K562 (cell line): ENCODE measurements at regions not wholly inside any gene's neighbourhood (a gene's known extent, or its start where the extent isn't known, plus 50 kb on each side); places are given as distances from the start of the nearest gene placed in this dataset.

Source experiments
- ATAC-seq: fragments of 200-7000 bp; cut with Tn5 transposase; 3 replicates; pipeline ENCODE4 v1.9.1; 2020; ENCODE audit warnings: moderate library complexity
- BruUV-seq: library from RNA; stranded (reverse); fragments of 400-500 nt; replicated peaks from 2 replicates; lab custom pipeline; 2021; lab: Mats Ljungman, UMichigan
- CTCF ChIA-PET: fragments of 300-600 bp; formaldehyde crosslinking; extraction: SDS; loops from one replicate; lab custom pipeline; 2021; ENCODE audit warnings: low intra/inter-chr PET ratio; lab: Yijun Ruan, JAX
- POLR2A ChIA-PET: fragments of 300-600, 350-650 bp; sonication (Branson Sonifier 250); formaldehyde crosslinking; extraction: SDS; loops from one replicate; lab custom pipeline; 2021; ENCODE audit warnings: antibody characterized with exemption, inconsistent platforms; lab: Yijun Ruan, JAX
- DNase-seq, 4 experiments: peaks; one replicate each; pipeline versions ENCODE4 v3.0.0 to v3.0.0-alpha.2; 2011 to 2018; ENCODE audit warnings: low spot score in 3 of 4, mixed read lengths in 3 of 4; ENCODE audit errors: extremely low read depth in 1 of 4
- FAIRE-seq: peaks from 2 replicates; lab custom pipeline; 2011; peaks lifted over from hg19 to GRCh38; lab: Jason Lieb, UNC
- H2AFZ ChIP-seq: 2 replicates; pipeline ENCODE4 v1.6.0; 2011; ENCODE audit warnings: low read depth, low read length, control low read depth, inconsistent platforms
- H3K27ac ChIP-seq: fragments of 200-600 bp; 3 replicates; pipeline ENCODE4 v1.8.0; 2011; ENCODE audit warnings: low read depth, mild to moderate bottlenecking, control low read depth, inconsistent platforms, low read length, moderate library complexity, mixed read lengths; ENCODE audit errors: extremely low read depth
- H3K27me3 ChIP-seq, 2 experiments: fragments of 300-600 bp in 1 of 2; 2 replicates in 1 of 2; 3 replicates in 1 of 2; pipeline versions ENCODE4 v1.6.0 to v1.8.0; 2011; ENCODE audit warnings: inconsistent platforms in 2 of 2, low read length in 2 of 2, mild to moderate bottlenecking in 1 of 2, mixed read lengths in 1 of 2, moderate library complexity in 1 of 2; ENCODE audit not compliant: control insufficient read depth in 2 of 2, insufficient read depth in 2 of 2
- H3K36me3 ChIP-seq: fragments of 300-600 bp; 3 replicates; pipeline ENCODE4 v1.8.0; 2011; ENCODE audit warnings: mild to moderate bottlenecking, low read length, inconsistent platforms; ENCODE audit not compliant: control insufficient read depth, insufficient read depth
- H3K4me1 ChIP-seq, 2 experiments: fragments of 200-600 bp in 1 of 2; replicated peaks in 1 of 2; 2 replicates in 1 of 2; 3 replicates in 1 of 2; pipeline versions ENCODE4 v1.5.1 to v1.8.0; 2011; ENCODE audit warnings: inconsistent platforms in 2 of 2, low read length in 2 of 2, mild to moderate bottlenecking in 1 of 2, mixed read lengths in 1 of 2, moderate library complexity in 1 of 2; ENCODE audit not compliant: control insufficient read depth in 2 of 2, insufficient read depth in 2 of 2
- H3K4me2 ChIP-seq: 2 replicates; pipeline ENCODE4 v1.6.1; 2011; ENCODE audit warnings: low read length, control low read depth, inconsistent platforms, mixed read lengths; ENCODE audit not compliant: insufficient read depth
- H3K4me3 ChIP-seq: fragments of 200-600 bp; sonication (generic), shearing (Covaris generic); 2 replicates; pipeline ENCODE4 v1.5.1; 2016; ENCODE audit warnings: control low read depth, inconsistent platforms
- H3K79me2 ChIP-seq: fragments of 200-600 bp; 3 replicates; pipeline ENCODE4 v1.8.0; 2011; ENCODE audit warnings: low read length, inconsistent platforms; ENCODE audit not compliant: control insufficient read depth, insufficient read depth
- H3K9ac ChIP-seq, 2 experiments: 2 replicates each; pipeline versions ENCODE4 v1.6.0 to v1.6.1; 2011; ENCODE audit warnings: low read depth in 2 of 2, low read length in 2 of 2, control low read depth in 1 of 2, inconsistent platforms in 1 of 2, mild to moderate bottlenecking in 1 of 2, mixed read lengths in 1 of 2; ENCODE audit not compliant: insufficient read depth in 1 of 2
- H3K9me1 ChIP-seq: one replicate; pipeline ENCODE4 v1.6.0; 2011; ENCODE audit warnings: inconsistent platforms, mild to moderate bottlenecking, low read length, moderate library complexity; ENCODE audit not compliant: control insufficient read depth, insufficient read depth
- H3K9me3 ChIP-seq: replicated peaks from 2 replicates; pipeline ENCODE4 v1.5.1; 2011; ENCODE audit warnings: low read depth, low read length, inconsistent platforms; ENCODE audit not compliant: control insufficient read depth, insufficient read depth
- H4K20me1 ChIP-seq: replicated peaks from 2 replicates; pipeline ENCODE4 v1.6.1; 2011; ENCODE audit warnings: low read length, inconsistent platforms, mixed read lengths; ENCODE audit not compliant: control insufficient read depth, insufficient read depth
- HNRNPUL1 ChIP-seq: fragments of 200-400 bp; formaldehyde crosslinking; IDR thresholded peaks from 2 replicates; pipeline ENCODE4 v1.6.1; 2017; ENCODE audit warnings: low read length
- JUND ChIP-seq, 2 experiments: IDR thresholded peaks; 2 replicates in 1 of 2; 3 replicates in 1 of 2; pipeline ENCODE4 v1.6.1; 2011; ENCODE audit warnings: borderline replicate concordance in 2 of 2, low read depth in 2 of 2, low read length in 2 of 2, improper control_type of control experiment in 1 of 2, missing biosample characterization in 1 of 2, missing genetic modification characterization in 1 of 2, missing genetic modification reagents in 1 of 2
- KHSRP ChIP-seq: fragments of 450-650 bp; IDR thresholded peaks from 2 replicates; pipeline ENCODE4 v1.6.1; 2017
- MCM5 ChIP-seq: fragments of 450-650 bp; IDR thresholded peaks from 2 replicates; pipeline ENCODE4 v1.6.1; 2016; ENCODE audit warnings: low read depth
- RFX1 ChIP-seq: fragments of 450-650 bp; IDR thresholded peaks from 2 replicates; pipeline ENCODE4 v1.6.1; 2016; ENCODE audit warnings: mild to moderate bottlenecking, moderate library complexity
- ZNF75A ChIP-seq: fragments of 450-650 bp; formaldehyde crosslinking; IDR thresholded peaks from 2 replicates; pipeline ENCODE4 v1.4.0; 2020; ENCODE audit warnings: mild to moderate bottlenecking
- WGBS: fragments of 100-300 bp; shearing (Covaris generic); methylation state at CpG from one replicate; pipeline ENCODE4 v1.1.6; 2016; ENCODE audit warnings: low coverage, mixed read lengths; ENCODE audit not compliant: insufficient coverage; ENCODE audit errors: missing lambda C conversion rate; 5-methylcytosine and 5-hydroxymethylcytosine counted together
- in situ Hi-C: fragments of 300-500 bp; cut with MboI; formaldehyde crosslinking; loops from 4 replicates; pipeline ENCODE4 v1.15.0; 2018; ENCODE audit warnings: inconsistent platforms, mixed read lengths
- intact Hi-C: fragments of 100-400 bp; cut with micrococcal nuclease; formaldehyde crosslinking; loops from 2 replicates; pipeline ENCODE4 v1.14.2; 2022
- TF ChIP-seq, protein P1 (sequence below), 2 experiments: fragments of 450-650 bp in 1 of 2; IDR thresholded peaks; 2 replicates each; pipeline ENCODE4 v1.6.1; 2011 to 2017; ENCODE audit warnings: low read depth in 2 of 2, antibody characterized with exemption in 1 of 2, borderline replicate concordance in 1 of 2, low read length in 1 of 2, mild to moderate bottlenecking in 1 of 2, mixed read lengths in 1 of 2; ENCODE audit not compliant: control insufficient read depth in 1 of 2
- TF ChIP-seq, protein P2 (sequence below): fragments of 450-650 bp; formaldehyde crosslinking; IDR thresholded peaks from 2 replicates; pipeline ENCODE4 v1.4.0; 2020; ENCODE audit warnings: mild to moderate bottlenecking, moderate library complexity
- TF ChIP-seq, protein P3 (sequence below): fragments of 450-650 bp; IDR thresholded peaks from 2 replicates; pipeline ENCODE4 v1.6.1; 2014; ENCODE audit warnings: low read depth, mild to moderate bottlenecking, moderate library complexity, borderline replicate concordance

DNA sequence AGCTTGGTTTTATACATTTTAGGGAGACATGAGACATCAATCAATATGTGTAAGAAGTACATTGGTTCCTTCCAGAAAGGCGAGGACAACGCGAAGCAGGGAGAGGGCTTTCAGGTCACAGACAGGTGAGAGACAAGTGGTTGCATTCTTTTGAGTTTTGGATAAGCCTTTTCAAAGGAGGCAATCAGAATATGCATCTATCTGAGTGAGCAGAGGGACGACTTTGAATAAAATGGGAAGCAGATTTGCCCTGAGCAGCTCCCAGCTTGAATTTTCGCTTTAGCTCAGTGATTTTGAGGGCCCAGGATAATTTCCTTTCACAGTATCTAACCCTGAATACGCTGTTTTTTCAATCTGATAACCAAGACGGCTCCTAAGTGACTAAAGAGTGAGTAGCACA is 82.5 kb upstream of the MYO3A start:
- FAIRE-seq = no peak
- no peaks in the 10 kb centered on the region for H3K79me2 ChIP-seq
- H4K20me1 ChIP-seq = no peaks in the 10 kb centered on the region
- H3K9me3 ChIP-seq = no peaks in the 10 kb centered on the region
- ATAC-seq = no peak
- no peak overlapping the region for H3K9ac ChIP-seq
- in situ Hi-C loops = no loop called here
- DNase-seq = no peak
- no peak for TF ChIP-seq MCM5
- no peak overlapping the region for H2AFZ ChIP-seq
- ChIA-PET POLR2A (no interaction called here), CTCF (no interaction called here)
- WGBS = 0% methylated on average over 7 of the region's 7 CpGs
- H3K4me1 ChIP-seq = no peaks in the 10 kb centered on the region
- H3K4me2 ChIP-seq = no peak overlapping the region
- no peaks in the 10 kb centered on the region for H3K36me3 ChIP-seq
- H3K27me3 ChIP-seq = 0 out of 5 replicates have a peak, but pooled peaks cover 0 to 4% of the 10 kb centered on the region in 2 experiments
- BruUV-seq = no TSS peak
- H3K27ac ChIP-seq = no peak overlapping the region
- intact Hi-C loops = no loop called here
- H3K4me3 ChIP-seq = no peak overlapping the region
- no peaks in the 10 kb centered on the region for H3K9me1 ChIP-seq

DNA sequence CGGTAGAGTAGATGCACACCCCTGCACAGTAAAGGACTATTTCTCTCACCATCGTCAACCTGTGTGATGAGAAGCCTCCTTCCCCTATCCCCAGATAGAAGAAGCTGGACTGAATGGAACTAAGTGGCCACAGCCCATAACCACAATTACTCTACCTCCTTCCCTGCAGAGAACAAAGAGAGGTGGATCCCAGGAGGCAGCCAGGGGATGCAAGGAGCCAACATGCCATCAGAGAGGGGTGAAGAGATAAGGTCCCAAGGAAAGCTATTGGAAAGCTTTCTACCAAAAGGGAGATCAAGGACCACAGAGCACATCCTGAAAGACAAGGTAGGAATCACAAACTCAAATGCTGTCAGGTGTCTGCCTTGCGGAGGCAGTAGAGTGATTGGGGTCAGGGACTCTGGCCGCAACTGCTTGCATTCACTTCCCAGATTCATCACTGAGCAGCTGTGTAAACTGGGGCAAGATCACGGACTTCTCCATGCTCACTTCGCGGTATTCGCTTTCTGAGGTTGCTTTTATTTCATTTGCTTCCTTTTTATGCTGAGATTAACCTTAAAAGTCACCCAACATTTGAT is 81.6 kb upstream of the MYO3A start:
- Histone ChIP-seq H3K4me2 (no peak overlapping the region), H3K9me3 (no peaks in the 10 kb centered on the region), H3K36me3 (no peaks in the 10 kb centered on the region), H3K9me1 (no peaks in the 10 kb centered on the region), H3K4me3 (no peak overlapping the region), H3K27me3 (0 out of 5 replicates have a peak, but pooled peaks cover 0 to 4% of the 10 kb centered on the region in 2 experiments), H2AFZ (no peak overlapping the region), H3K4me1 (no peaks in the 10 kb centered on the region), H3K79me2 (no peaks in the 10 kb centered on the region), H4K20me1 (no peaks in the 10 kb centered on the region), H3K9ac (no peak overlapping the region), H3K27ac (no peak overlapping the region)
- ChIA-PET POLR2A (interaction anchor here (0.5 kb wide), 1 partner anchor 185 kb away, joined by 3 read pairs; no protein-coding TSS in a partner anchor), CTCF (no interaction called here)
- intact Hi-C loops (no loop called here), in situ Hi-C loops (no loop called here)
- FAIRE-seq = no peak
- ATAC-seq = no peak
- no TSS peak for BruUV-seq
- no peak for DNase-seq
- WGBS = under 1% methylated on average over 7 of the region's 8 CpGs
- TF ChIP-seq, protein P1, sequence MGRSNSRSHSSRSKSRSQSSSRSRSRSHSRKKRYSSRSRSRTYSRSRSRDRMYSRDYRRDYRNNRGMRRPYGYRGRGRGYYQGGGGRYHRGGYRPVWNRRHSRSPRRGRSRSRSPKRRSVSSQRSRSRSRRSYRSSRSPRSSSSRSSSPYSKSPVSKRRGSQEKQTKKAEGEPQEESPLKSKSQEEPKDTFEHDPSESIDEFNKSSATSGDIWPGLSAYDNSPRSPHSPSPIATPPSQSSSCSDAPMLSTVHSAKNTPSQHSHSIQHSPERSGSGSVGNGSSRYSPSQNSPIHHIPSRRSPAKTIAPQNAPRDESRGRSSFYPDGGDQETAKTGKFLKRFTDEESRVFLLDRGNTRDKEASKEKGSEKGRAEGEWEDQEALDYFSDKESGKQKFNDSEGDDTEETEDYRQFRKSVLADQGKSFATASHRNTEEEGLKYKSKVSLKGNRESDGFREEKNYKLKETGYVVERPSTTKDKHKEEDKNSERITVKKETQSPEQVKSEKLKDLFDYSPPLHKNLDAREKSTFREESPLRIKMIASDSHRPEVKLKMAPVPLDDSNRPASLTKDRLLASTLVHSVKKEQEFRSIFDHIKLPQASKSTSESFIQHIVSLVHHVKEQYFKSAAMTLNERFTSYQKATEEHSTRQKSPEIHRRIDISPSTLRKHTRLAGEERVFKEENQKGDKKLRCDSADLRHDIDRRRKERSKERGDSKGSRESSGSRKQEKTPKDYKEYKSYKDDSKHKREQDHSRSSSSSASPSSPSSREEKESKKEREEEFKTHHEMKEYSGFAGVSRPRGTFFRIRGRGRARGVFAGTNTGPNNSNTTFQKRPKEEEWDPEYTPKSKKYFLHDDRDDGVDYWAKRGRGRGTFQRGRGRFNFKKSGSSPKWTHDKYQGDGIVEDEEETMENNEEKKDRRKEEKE (IDR thresholded peaks at IDR 0.05; ENCODE audit: borderline replicate concordance in 1 of 2, control insufficient read depth in 1 of 2, low read depth in 2 of 2, low read length in 1 of 2) = no peak
- TF ChIP-seq HNRNPUL1 = no peak
- no peak for TF ChIP-seq ZNF75A
- TF ChIP-seq, protein P2, sequence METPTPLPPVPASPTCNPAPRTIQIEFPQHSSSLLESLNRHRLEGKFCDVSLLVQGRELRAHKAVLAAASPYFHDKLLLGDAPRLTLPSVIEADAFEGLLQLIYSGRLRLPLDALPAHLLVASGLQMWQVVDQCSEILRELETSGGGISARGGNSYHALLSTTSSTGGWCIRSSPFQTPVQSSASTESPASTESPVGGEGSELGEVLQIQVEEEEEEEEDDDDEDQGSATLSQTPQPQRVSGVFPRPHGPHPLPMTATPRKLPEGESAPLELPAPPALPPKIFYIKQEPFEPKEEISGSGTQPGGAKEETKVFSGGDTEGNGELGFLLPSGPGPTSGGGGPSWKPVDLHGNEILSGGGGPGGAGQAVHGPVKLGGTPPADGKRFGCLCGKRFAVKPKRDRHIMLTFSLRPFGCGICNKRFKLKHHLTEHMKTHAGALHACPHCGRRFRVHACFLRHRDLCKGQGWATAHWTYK = no peak
- TF ChIP-seq, protein P3, sequence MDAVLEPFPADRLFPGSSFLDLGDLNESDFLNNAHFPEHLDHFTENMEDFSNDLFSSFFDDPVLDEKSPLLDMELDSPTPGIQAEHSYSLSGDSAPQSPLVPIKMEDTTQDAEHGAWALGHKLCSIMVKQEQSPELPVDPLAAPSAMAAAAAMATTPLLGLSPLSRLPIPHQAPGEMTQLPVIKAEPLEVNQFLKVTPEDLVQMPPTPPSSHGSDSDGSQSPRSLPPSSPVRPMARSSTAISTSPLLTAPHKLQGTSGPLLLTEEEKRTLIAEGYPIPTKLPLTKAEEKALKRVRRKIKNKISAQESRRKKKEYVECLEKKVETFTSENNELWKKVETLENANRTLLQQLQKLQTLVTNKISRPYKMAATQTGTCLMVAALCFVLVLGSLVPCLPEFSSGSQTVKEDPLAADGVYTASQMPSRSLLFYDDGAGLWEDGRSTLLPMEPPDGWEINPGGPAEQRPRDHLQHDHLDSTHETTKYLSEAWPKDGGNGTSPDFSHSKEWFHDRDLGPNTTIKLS = no peak
- no peak for TF ChIP-seq RFX1
- TF ChIP-seq JUND (IDR thresholded peaks at IDR 0.05; ENCODE audit: borderline replicate concordance, low read depth, low read length) = no peak
- no peak for TF ChIP-seq JUND (tag; IDR thresholded peaks at IDR 0.05; ENCODE audit: borderline replicate concordance, low read depth, low read length)
- TF ChIP-seq KHSRP = no peak
